Astrocyte (in vitro differentiated cells and primary cell): ENCODE measurements at regions not wholly inside any gene's neighbourhood (a gene's known extent, or its start where the extent isn't known, plus 50 kb on each side); places are given as distances from the start of the nearest gene placed in this dataset.
"Not testable (repeated sequence)": the region's sequence is repeated elsewhere in the genome, so short reads cannot be mapped to it uniquely, and the experiment has no call there.

Experiments
- DNase-seq: peaks from one replicate; pipeline ENCODE4 v3.0.0-alpha.2; 2010; ENCODE audit warnings: low read depth
- FAIRE-seq: peaks from 2 replicates; lab custom pipeline; 2011; peaks lifted over from hg19 to GRCh38; lab: Jason Lieb, UNC
- H2AFZ ChIP-seq: 2 replicates; pipeline ENCODE4 v1.6.0; 2012; ENCODE audit warnings: low read depth, low read length, inconsistent platforms
- H3K27ac ChIP-seq: 2 replicates; pipeline ENCODE4 v1.5.1; 2011; ENCODE audit warnings: low read depth, low read length, inconsistent platforms
- H3K27me3 ChIP-seq: 2 replicates; pipeline ENCODE4 v1.6.0; 2011; ENCODE audit warnings: low read length, inconsistent platforms; ENCODE audit not compliant: insufficient read depth
- H3K36me3 ChIP-seq: 2 replicates; pipeline ENCODE4 v1.5.1; 2011; ENCODE audit warnings: low read length, inconsistent platforms; ENCODE audit not compliant: insufficient read depth
- H3K4me1 ChIP-seq: 2 replicates; pipeline ENCODE4 v1.5.1; 2011; ENCODE audit warnings: low read length, inconsistent platforms; ENCODE audit not compliant: insufficient read depth
- H3K4me2 ChIP-seq: 2 replicates; pipeline ENCODE4 v1.6.0; 2012; ENCODE audit warnings: low read length, inconsistent platforms
- H3K4me3 ChIP-seq: 2 replicates; pipeline ENCODE4 v1.5.1; 2011; ENCODE audit warnings: low read depth, mild to moderate bottlenecking, low read length, inconsistent platforms; ENCODE audit not compliant: insufficient read depth
- H3K79me2 ChIP-seq: 2 replicates; pipeline ENCODE4 v1.6.0; 2012; ENCODE audit warnings: mild to moderate bottlenecking, low read length, inconsistent platforms; ENCODE audit not compliant: insufficient read depth
- H3K9ac ChIP-seq: 2 replicates; pipeline ENCODE4 v1.6.0; 2012; ENCODE audit warnings: mild to moderate bottlenecking, low read length, inconsistent platforms
- H3K9me3 ChIP-seq: 2 replicates; pipeline ENCODE4 v1.5.1; 2012; ENCODE audit warnings: low read depth, mild to moderate bottlenecking, low read length, inconsistent platforms; ENCODE audit not compliant: insufficient read depth
- H4K20me1 ChIP-seq: 2 replicates; pipeline ENCODE4 v1.6.0; 2012; ENCODE audit warnings: low read length, inconsistent platforms; ENCODE audit not compliant: insufficient read depth
- H3K27ac Mint-ChIP-seq: one replicate; pipeline ENCODE4 v1.8.0; 2021; ENCODE audit warnings: mild to moderate bottlenecking, mixed read lengths; ENCODE audit not compliant: unreplicated experiment
- H3K27me3 Mint-ChIP-seq: one replicate; pipeline ENCODE4 v1.8.0; 2021; ENCODE audit warnings: low read depth, mixed read lengths; ENCODE audit not compliant: unreplicated experiment
- H3K36me3 Mint-ChIP-seq: one replicate; pipeline ENCODE4 v1.8.0; 2021; ENCODE audit warnings: low read depth, mixed read lengths; ENCODE audit not compliant: unreplicated experiment
- H3K4me1 Mint-ChIP-seq: one replicate; pipeline ENCODE4 v1.8.0; 2021; ENCODE audit warnings: low read depth, mixed read lengths; ENCODE audit not compliant: unreplicated experiment
- H3K4me3 Mint-ChIP-seq: one replicate; pipeline ENCODE4 v1.8.0; 2021; ENCODE audit warnings: mild to moderate bottlenecking, moderate library complexity, mixed read lengths; ENCODE audit not compliant: unreplicated experiment
- H3K9me3 Mint-ChIP-seq: one replicate; pipeline ENCODE4 v1.8.0; 2021; ENCODE audit warnings: mild to moderate bottlenecking, mixed read lengths; ENCODE audit not compliant: unreplicated experiment
- CTCF ChIP-seq: IDR thresholded peaks from 2 replicates; pipeline ENCODE4 v1.5.1; 2011; ENCODE audit warnings: low read depth, mild to moderate bottlenecking, inconsistent platforms, low read length, moderate library complexity; ENCODE audit not compliant: insufficient read depth
- EZH2 ChIP-seq: IDR thresholded peaks from 2 replicates; pipeline ENCODE4 v1.6.1; 2012; ENCODE audit warnings: mild to moderate bottlenecking, low read length, inconsistent platforms; ENCODE audit not compliant: insufficient read depth

DNA sequence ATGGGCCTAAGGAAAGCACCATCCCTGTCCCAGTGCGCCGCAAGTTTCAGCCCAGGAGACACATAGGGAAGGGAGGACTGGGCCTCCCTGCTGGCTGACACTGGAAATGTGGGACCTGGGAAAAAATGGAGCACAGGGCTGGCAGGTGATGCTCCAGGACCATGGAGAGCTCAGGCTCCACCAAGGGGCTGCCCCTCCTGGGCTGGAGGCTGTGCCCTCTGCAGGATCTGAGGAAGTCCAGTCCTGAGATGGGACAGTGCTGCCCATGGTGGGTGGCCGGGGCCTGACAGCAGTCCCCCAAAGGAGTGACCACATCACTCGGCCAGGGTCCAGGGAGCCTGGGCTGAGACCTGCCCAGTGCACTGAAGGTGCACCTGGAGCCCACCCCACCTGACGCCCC lies 108.6 kb upstream of the TEKT4 start:
- Mint-ChIP-seq H3K9me3 (peaks cover 5% of the 10 kb centered on the region), H3K4me3 (no peak overlapping the region), H3K27ac (no peak overlapping the region), H3K27me3 (peaks cover 74% of the 10 kb centered on the region), H3K4me1 (no peaks in the 10 kb centered on the region), H3K36me3 (no peaks in the 10 kb centered on the region)
- Histone ChIP-seq H4K20me1 (no peaks in the 10 kb centered on the region), H3K4me2 (no peak overlapping the region), H3K27me3 (no peaks in the 10 kb centered on the region), H3K4me1 (no peaks in the 10 kb centered on the region), H2AFZ (no peak overlapping the region), H3K36me3 (no peaks in the 10 kb centered on the region), H3K27ac (no peak overlapping the region), H3K9ac (no peak overlapping the region), H3K79me2 (no peaks in the 10 kb centered on the region), H3K9me3 (no peaks in the 10 kb centered on the region), H3K4me3 (no peak overlapping the region)
- FAIRE-seq (no peak), DNase-seq (no peak)
- no peak for TF ChIP-seq EZH2
- TF ChIP-seq CTCF = no peak

DNA sequence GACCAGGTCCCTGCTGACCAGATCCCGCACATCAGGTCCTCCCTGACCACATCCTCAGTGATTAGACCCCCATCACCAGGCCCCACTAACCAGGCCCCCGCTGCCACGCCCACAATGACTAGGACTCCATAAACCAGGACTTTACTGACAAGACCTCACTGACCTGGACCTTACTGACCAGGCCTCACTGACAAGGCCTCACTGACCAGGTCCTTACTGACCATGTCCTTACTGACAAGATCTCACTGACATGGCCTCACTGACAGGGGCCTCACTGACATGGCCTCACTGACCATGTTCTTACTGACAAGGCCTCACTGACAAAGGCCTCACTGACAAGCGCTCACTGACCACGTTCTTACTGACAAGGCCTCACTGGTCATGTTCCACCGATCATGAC lies 107.9 kb upstream of the TEKT4 start:
- no peaks in the 10 kb centered on the region for H4K20me1 ChIP-seq
- Mint-ChIP-seq H3K36me3 (no peaks in the 10 kb centered on the region), H3K4me1 (no peaks in the 10 kb centered on the region), H3K27ac (no peak overlapping the region), H3K4me3 (no peak overlapping the region), H3K9me3 (peaks cover 5% of the 10 kb centered on the region), H3K27me3 (peaks cover 71% of the 10 kb centered on the region)
- no peaks in the 10 kb centered on the region for H3K4me1 ChIP-seq
- DNase-seq = no peak
- TF ChIP-seq EZH2 (no peak), CTCF (no peak)
- no peak overlapping the region for H3K27ac ChIP-seq
- FAIRE-seq = no peak
- no peak overlapping the region for H3K4me2 ChIP-seq
- H3K4me3 ChIP-seq = no peak overlapping the region
- no peaks in the 10 kb centered on the region for H3K79me2 ChIP-seq
- no peaks in the 10 kb centered on the region for H3K36me3 ChIP-seq
- H2AFZ ChIP-seq = no peak overlapping the region
- no peaks in the 10 kb centered on the region for H3K9me3 ChIP-seq
- H3K9ac ChIP-seq = no peak overlapping the region
- no peaks in the 10 kb centered on the region for H3K27me3 ChIP-seq

DNA sequence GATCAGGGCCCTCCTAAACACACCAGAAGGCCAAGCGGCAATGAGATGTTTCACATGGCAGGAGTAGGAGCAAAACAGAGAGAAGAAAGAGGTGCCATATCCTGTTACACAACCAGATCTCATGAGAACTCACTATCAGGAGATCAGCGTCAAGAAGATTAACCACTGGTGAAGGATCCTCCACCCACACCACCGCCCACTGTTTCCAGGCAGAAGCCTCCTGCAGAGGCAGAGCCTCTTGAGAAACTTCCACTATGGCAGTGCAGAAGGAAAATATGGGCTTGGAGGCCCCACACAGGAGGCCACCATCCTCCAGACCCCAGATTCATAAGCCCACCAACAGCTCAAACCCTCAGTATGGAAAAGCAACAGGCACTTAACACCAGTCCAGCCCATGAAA lies 106.9 kb upstream of the TEKT4 start:
- not testable (repeated sequence) for H3K27ac ChIP-seq, H3K36me3 ChIP-seq, H3K4me1 Mint-ChIP-seq, H3K4me2 ChIP-seq, H3K4me3 ChIP-seq, H3K9ac ChIP-seq, H3K4me1 ChIP-seq, H2AFZ ChIP-seq, H3K79me2 ChIP-seq, H3K27me3 ChIP-seq, H3K9me3 ChIP-seq, H4K20me1 ChIP-seq, H3K9me3 Mint-ChIP-seq, H3K36me3 Mint-ChIP-seq, H3K27ac Mint-ChIP-seq, DNase-seq, H3K4me3 Mint-ChIP-seq, FAIRE-seq
- peaks cover 66% of the 10 kb centered on the region for H3K27me3 Mint-ChIP-seq
